Left renal cortex interstitium (tissue), 4 donors: ENCODE measurements at regions not wholly inside any gene's neighbourhood (a gene's known extent, or its start where the extent isn't known, plus 50 kb on each side); places are given as distances from the start of the nearest gene placed in this dataset.
"Not testable (repeated sequence)": the region's sequence is repeated elsewhere in the genome, so short reads cannot be mapped to it uniquely, and the experiment has no call there.

Source experiments
- DNase-seq, 4 donors: peaks; one replicate each; pipeline ENCODE4 v3.0.0-alpha.2; 2013; ENCODE audit warnings: low read depth in 4 of 4, low spot score in 2 of 4, missing footprints in 1 of 4

DNA sequence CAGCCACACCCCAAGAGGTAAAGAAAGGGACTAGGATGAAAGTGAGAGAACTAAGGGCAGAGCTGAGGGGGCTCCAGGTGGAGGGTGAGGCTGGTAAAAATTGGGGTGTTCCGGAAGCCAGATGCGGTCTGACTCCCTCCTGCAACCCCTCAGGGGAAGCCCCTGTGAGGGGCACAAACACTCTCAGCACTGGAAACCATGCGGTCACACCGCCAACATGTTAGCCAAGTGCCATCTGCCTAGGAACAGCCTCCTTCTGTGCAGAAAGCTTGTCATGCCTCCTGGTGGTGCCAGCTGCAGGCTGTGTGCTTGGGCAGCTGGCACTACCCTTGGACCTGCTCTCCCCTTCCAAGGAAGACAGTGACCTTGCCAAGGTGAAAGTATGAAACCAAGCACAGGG, 83.5 kb upstream of the RPL38 start:
- DNase-seq, result no peak

- no peak for DNase-seq
These were observed 80.1 kb upstream of the RPL38 start for GRCh38 chr17:74123350-74123749.

DNA sequence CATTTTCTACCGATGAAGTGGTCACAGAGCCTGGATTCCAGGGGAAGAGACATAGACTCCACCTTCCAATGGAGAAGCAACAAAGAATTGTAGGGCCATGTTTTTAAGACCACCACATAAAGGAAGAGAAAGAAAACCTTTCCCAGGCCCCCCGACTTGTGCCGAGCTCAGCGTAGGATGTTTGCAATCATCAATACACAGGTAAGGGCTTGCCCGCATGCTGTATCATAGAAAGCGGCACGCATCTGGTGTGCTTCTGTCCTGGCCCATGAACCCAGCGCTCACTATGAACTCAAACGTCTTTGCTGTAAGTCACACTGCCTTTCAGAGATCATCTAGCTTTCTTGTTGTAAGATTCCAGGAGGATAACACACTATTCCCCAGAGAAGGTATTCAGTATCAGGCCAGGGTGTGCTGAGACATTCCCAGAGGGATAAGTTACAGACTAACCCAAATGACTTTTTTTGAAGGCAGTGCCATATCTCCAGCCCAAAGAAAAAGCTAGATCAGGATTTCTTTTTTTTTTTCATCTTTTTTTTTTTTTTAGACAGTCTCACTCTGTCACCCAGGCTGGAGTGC, 79.5 kb upstream of the RPL38 start:
- DNase-seq, result no peak

DNA sequence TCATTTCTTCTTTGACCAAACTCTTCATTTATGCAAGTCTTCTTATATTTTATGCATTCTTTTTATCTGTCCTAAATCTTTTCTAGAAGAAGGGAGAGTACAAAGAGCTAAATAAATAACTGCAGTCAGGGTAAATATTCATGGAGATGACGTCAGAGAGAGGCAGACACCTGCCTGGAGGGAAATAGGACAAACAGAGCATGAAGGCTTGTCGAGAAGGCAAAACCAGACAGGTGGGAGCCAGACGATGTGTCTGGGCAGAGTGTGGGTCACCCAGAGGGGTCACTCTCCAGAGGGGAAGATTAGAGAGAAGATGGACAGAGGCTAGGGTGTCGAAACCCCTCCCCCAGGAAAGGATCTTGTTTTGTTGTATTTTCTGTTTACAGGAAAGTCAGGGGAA, 78.3 kb upstream of the RPL38 start:
- DNase-seq, result no peak

DNA sequence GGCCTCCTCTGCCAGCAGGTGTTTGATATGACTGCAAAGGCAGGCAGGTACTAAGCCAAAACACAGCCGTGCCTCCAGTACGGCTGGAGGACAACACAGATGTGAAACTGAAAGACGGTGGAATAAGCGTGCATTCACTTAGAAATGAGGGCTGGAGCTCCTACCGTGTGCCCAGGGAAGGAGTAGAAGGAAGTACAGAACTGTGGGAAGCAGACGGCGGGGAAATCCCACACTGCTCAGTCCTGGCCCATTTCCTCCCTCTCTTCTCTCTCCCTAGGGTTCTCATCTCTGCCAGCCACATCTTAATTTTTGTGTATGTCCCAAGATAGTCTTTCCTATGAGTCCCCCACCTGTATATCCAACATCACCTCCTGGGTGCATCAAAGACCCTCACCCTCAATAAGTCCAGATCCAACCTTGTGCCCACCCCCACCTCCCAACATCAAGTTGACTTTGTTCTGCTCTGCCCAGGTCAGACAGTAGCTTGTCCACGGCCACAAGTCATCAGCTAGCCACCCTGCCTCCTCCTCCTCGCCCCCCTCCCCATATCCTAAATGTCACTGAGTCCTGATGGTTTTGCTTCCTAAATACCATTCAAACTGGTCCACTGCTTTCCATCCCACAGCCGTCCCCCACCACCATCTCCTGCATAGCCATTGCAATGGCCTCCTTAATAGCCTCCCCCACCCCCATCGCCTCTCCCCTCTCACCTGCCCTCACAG, 77.1 kb upstream of the RPL38 start:
- DNase-seq, result no peak

- DNase-seq, result no peak
These were observed 76.5 kb upstream of the RPL38 start for GRCh38 chr17:74126959-74127358.

DNA sequence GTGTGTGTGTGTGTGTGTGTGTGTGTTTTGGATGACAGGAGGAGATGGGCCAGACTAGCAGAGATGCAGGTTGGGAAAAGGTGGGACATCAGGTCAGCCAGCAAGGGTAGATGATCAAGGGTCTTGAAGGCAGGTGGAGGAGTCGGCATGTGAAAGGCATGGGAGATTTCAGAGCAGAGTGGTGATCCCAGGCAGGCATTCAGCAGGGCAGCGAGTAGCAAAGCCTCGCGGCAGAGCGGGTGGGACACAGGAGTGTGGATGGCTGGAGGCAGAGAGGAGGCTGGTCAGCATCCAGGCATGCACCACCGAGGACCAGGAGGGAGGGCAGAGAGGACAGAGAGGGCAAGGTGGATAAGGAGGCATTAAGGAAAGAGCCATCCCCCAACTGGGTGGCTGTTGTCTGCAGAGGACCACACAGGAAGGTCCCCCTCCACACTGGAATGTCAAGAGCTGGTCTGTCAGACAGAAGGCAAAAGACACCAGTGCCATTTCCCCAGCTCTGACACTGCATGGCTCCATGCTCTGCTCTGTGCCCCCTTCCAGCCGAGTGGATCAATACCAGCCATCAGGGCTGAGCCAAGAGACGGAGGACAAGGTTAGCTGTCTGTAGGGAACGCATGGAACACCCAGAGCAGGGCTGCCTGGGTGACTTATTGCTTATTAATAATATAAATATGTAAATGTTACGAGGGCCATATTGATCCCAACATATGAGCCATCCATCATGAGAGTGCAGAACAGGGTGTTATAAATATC, 74.8 kb upstream of the RPL38 start:
- DNase-seq, result no peak

DNA sequence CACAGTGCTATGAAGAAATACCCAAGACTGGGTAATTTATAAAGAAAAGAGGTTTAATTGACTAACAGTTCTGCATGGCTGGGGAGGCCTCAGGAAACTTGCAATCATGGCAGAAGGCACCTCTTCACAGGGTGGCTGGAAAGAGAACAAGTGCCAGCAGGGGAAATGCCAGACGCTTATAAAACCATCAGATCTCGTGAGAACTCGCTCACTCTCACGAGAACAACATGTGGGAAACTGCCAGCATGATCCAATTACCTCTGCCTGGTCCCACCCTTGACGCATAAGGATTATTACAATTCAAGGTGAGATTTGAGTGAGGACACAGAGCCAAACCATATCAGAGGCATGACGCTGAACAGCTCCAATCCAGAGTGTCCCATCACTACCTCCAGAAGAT, 73.7 kb upstream of the RPL38 start:
- DNase-seq, result not testable (repeated sequence)

DNA sequence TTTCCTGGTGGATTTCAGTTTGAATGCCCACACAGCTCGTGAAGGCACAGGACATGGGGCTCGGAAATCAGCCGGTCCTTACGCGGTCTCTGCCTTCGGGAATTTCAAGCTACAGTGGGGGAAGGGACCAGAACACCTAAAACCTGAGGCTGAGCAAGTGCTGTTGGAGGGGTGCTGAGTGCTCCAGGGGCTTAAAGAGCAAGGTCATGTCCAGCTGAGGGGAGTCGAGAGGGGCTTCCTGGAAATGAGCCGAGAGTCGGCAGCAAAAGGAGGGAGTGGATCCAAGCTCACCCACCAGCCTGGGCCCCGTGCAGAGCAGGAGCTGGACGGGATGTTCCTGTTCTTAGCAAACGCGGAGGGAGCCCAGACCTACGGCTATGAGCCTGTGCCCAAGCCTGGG, 73.2 kb upstream of the RPL38 start:
- DNase-seq, result no peak

- DNase-seq, result no peak
These were observed 72.6 kb upstream of the RPL38 start for GRCh38 chr17:74130841-74131240.

- DNase-seq, result no peak
These were observed 71.1 kb upstream of the RPL38 start for GRCh38 chr17:74132354-74132753.

GRCh38 chr17:74133740-74134139, 69.7 kb upstream of the RPL38 start:
- no peak for DNase-seq

GRCh38 chr17:74134234-74134633, 69.2 kb upstream of the RPL38 start:
- not testable (repeated sequence) for DNase-seq

GRCh38 chr17:74134991-74135390, 68.5 kb upstream of the RPL38 start:
- no peak for DNase-seq

DNA sequence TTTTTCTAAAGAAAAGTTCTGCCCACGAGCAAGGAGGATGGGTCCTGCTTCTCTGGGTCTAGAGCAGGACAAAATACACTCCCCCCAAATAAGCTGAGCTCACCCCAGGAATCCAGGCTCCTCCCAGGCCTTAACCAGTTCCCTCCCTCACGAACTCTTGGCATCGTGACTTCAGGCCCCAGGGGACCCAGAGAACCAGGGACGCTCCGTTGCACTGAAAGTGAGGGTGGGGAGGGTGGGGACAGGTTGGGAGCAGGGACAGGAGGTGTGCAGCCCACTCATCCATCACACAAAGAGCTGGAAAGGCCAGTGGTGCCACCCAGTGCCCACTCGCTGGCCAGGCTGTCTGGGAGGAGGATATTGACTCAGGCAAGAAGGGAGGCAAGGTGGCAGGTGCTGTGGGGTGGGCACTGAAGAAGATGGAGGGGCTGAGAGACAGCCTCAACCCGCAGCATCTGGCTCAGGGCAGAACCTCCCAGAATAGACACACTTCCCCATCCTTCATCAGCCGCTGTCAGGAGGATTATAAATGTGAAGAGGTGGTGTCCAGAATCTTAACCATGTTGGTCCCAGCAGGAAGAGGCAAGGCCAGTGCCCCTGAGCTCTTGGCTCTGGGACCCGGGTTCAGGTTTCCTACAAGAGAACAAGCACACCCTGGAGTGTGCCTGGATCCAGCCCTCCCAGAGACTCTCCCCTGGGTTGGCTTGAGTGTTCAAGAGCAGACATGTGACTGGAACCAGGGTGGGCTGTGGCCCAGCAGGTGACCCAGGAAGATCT, 67.9 kb upstream of the RPL38 start:
- no peak for DNase-seq

- no peak for DNase-seq
These were observed 66.1 kb upstream of the RPL38 start for GRCh38 chr17:74137416-74137815.

DNA sequence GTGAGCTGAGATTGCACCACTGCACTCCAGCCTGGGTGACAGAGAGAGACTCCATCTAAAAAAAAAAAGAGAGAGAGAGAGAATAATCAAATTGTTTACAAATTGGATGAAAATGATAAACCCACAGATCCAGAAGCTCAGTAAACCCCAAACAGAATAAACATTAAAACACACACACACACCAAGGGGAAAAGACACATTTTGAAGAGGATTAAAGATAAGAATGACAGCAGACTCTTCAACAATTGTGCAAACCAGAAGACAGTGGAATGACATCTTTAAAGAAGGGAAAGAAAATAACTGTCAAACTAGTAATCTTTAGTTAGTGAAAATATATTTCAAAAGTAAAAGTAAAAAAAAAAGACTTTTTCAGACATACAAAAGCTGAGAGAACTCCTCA, 64.4 kb upstream of the RPL38 start:
- no peak for DNase-seq

GRCh38 chr17:74140282-74140681, 63.2 kb upstream of the RPL38 start:
- DNase-seq, result no peak

DNA sequence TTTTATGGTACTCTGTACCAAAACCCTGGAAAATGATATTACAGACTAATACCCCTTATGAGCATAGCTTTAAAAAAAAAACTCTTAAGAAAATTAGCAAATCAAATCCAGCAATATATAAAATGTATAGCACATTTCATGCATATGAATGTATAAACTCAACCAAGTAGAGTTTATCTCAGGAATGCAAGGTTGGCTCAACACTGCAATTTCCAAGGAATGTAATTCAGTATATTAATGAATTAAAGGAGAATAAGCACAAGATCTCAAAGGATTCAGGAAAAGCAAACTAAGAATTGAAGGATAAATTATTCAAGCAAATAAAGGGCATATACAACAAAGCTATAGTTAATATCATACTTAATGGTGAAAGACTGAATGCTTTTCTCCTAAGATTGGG, 61.9 kb upstream of the RPL38 start:
- DNase-seq, result no peak

DNA sequence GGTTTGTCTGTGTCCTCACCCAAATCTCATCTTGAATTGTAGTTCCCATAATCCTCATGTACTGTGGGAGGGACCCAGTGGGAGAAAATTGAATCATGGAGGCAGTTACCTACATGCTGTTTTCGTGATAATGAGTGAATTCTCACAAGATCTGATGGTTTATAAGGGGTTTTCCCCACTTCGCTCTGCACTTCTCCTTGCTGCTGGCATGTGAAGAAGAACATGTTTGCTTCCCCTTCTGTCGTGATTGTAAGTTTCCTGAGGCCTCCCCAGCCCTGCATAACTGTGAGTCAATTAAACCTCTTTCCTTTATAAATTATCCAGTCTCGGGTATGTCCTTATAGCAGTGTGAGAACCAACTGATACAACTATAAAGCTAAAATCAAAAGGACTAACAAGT, 60.2 kb upstream of the RPL38 start:
- not testable (repeated sequence) for DNase-seq

GRCh38 chr17:74145756-74146155, 57.7 kb upstream of the RPL38 start:
- DNase-seq, result no peak
